ENCODE measurements at regions not wholly inside any gene's neighbourhood (a gene's known extent, or its start where the extent isn't known, plus 50 kb on each side); places are given as distances from the start of the nearest gene placed in this dataset.

DNA sequence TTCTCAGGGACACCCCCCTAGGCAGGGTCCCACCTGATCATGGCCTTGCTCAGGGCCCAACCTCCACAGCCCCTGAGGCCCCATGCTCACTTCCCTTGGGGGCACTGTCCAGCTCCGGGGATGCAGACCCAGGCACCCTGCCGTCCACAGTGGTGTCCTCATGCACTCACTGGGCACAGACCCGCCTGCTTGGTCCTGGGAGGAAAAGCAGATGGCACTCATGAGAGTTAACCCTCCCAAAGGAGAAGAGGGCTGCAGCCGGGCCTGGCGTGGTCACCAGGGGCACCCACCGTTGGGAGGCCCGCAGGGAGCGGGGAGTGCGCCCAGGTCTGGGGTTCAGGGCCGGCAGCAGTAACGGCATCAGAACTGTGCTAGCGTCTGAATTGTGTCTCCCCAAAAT is 1270.9 kb downstream of the BRD1 start:
- TF ChIP-seq CTCF (IDR thresholded peaks at IDR 0.05; ENCODE audit: insufficient read depth, low read length) (no peak), POLR2AphosphoS5 (IDR thresholded peaks at IDR 0.05; ENCODE audit: low read depth) (no peak), REST (IDR thresholded peaks at IDR 0.05; ENCODE audit: insufficient replicate concordance, low read depth) (no peak), GABPA (IDR thresholded peaks at IDR 0.05; ENCODE audit: low read depth) (no peak)

Measured in HL-60 (cell line).